Endodermal cell (in vitro differentiated cells): ENCODE measurements at regions not wholly inside any gene's neighbourhood (a gene's known extent, or its start where the extent isn't known, plus 50 kb on each side); places are given as distances from the start of the nearest gene placed in this dataset.
"Not testable (repeated sequence)": the region's sequence is repeated elsewhere in the genome, so short reads cannot be mapped to it uniquely, and the experiment has no call there.

Experiments used
- DNase-seq: peaks from one replicate; pipeline ENCODE4 v3.0.0-alpha.2; 2017
- H3K27ac ChIP-seq: 2 replicates; pipeline ENCODE4 v1.5.1; 2013; ENCODE audit warnings: mild to moderate bottlenecking, low read depth, low read length, moderate library complexity
- H3K27me3 ChIP-seq: 2 replicates; pipeline ENCODE4 v1.6.1; 2013; ENCODE audit warnings: mild to moderate bottlenecking, low read length, moderate library complexity; ENCODE audit not compliant: insufficient read depth, control insufficient read depth, poor library complexity, severe bottlenecking
- H3K36me3 ChIP-seq: 2 replicates; pipeline ENCODE4 v1.7.0; 2013; ENCODE audit warnings: mild to moderate bottlenecking, low read length, moderate library complexity; ENCODE audit not compliant: control insufficient read depth, insufficient read depth
- H3K4me1 ChIP-seq: one replicate; pipeline ENCODE4 v1.7.0; 2013; ENCODE audit warnings: low read length; ENCODE audit not compliant: control insufficient read depth, insufficient read depth
- H3K4me3 ChIP-seq: 2 replicates; pipeline ENCODE4 v1.5.1; 2013; ENCODE audit warnings: mild to moderate bottlenecking, low read length, moderate library complexity
- H3K9ac ChIP-seq: 2 replicates; pipeline ENCODE4 v1.6.1; 2013; ENCODE audit warnings: mild to moderate bottlenecking, low read length, moderate library complexity; ENCODE audit not compliant: poor library complexity, severe bottlenecking; ENCODE audit errors: extremely low read depth
- H3K9me3 ChIP-seq: 2 replicates; pipeline ENCODE4 v1.6.1; 2013; ENCODE audit warnings: mild to moderate bottlenecking, low read length, moderate library complexity; ENCODE audit not compliant: control insufficient read depth
- H3K27ac Mint-ChIP-seq: 2 replicates; pipeline ENCODE4 v1.8.0; 2020; ENCODE audit warnings: mixed read lengths
- H3K27me3 Mint-ChIP-seq: 2 replicates; pipeline ENCODE4 v1.8.0; 2021; ENCODE audit warnings: mild to moderate bottlenecking, mixed read lengths; ENCODE audit not compliant: insufficient read depth
- H3K36me3 Mint-ChIP-seq: 2 replicates; pipeline ENCODE4 v1.8.0; 2020; ENCODE audit warnings: low read depth, mixed read lengths
- H3K4me1 Mint-ChIP-seq: 2 replicates; pipeline ENCODE4 v1.8.0; 2020; ENCODE audit warnings: mixed read lengths
- H3K4me3 Mint-ChIP-seq: 2 replicates; pipeline ENCODE4 v1.8.0; 2020; ENCODE audit warnings: mild to moderate bottlenecking, moderate library complexity, mixed read lengths
- H3K9me3 Mint-ChIP-seq: 2 replicates; pipeline ENCODE4 v1.8.0; 2020; ENCODE audit warnings: mild to moderate bottlenecking, mixed read lengths
- CTCF ChIP-seq: fragments of 200-600 bp; sonication (generic); conservative IDR thresholded peaks from 2 replicates; pipeline ENCODE4 v1.5.0; 2021; ENCODE audit warnings: antibody characterized with exemption, mild to moderate bottlenecking
- WGBS, 2 experiments: methylation state at CpG; one replicate each; pipeline versions ENCODE4 v1.1.5 to v1.1.7; 2013; ENCODE audit warnings: missing lambda C conversion rate in 2 of 2, mixed read lengths in 1 of 2; ENCODE audit not compliant: insufficient coverage in 1 of 2, insufficient read length in 1 of 2; 5-methylcytosine and 5-hydroxymethylcytosine counted together

- H3K27me3 ChIP-seq: no peaks in the 10 kb centered on the region
- WGBS, 2 experiments: 100% methylated on average over 2 of the region's 2 CpGs; no CpG with 5 or more reads in 1 of the 2 experiments
- H3K27me3 Mint-ChIP-seq: no peaks in the 10 kb centered on the region
- no peak overlapping the region for H3K4me3 ChIP-seq
- H3K36me3 Mint-ChIP-seq: no peaks in the 10 kb centered on the region
- no peak for DNase-seq
- TF ChIP-seq CTCF: no peak
- no peak overlapping the region for H3K27ac Mint-ChIP-seq
- no peaks in the 10 kb centered on the region for H3K36me3 ChIP-seq
- no peak overlapping the region for H3K4me3 Mint-ChIP-seq
- H3K27ac ChIP-seq: no peak overlapping the region
- H3K9me3 Mint-ChIP-seq: no peaks in the 10 kb centered on the region
- no peaks in the 10 kb centered on the region for H3K9me3 ChIP-seq
- peaks cover 8% of the 10 kb centered on the region for H3K4me1 Mint-ChIP-seq
- no peaks in the 10 kb centered on the region for H3K4me1 ChIP-seq
- no peak overlapping the region for H3K9ac ChIP-seq
These were observed 174.3 kb downstream of the CPS1 start for GRCh38 chr2:210730672-210731071.

- not testable (repeated sequence) for H3K4me1 ChIP-seq, H3K4me1 Mint-ChIP-seq, H3K27ac Mint-ChIP-seq, DNase-seq, H3K4me3 Mint-ChIP-seq, H3K27me3 ChIP-seq, H3K9ac ChIP-seq, H3K4me3 ChIP-seq, H3K9me3 ChIP-seq, H3K27me3 Mint-ChIP-seq, H3K9me3 Mint-ChIP-seq, H3K36me3 ChIP-seq, H3K27ac ChIP-seq, H3K36me3 Mint-ChIP-seq
- 87 to 89% methylated on average over 8 to 9 of the region's 9 CpGs for WGBS, 2 experiments
These were observed 190.4 kb downstream of the CPS1 start for GRCh38 chr2:210746826-210747225.

- no peaks in the 10 kb centered on the region for H3K36me3 Mint-ChIP-seq
- H3K27me3 Mint-ChIP-seq: no peaks in the 10 kb centered on the region
- 81 to 87% methylated on average over 4 to 6 of the region's 6 CpGs for WGBS, 2 experiments
- no peaks in the 10 kb centered on the region for H3K27me3 ChIP-seq
- H3K27ac ChIP-seq: no peak overlapping the region
- H3K4me3 Mint-ChIP-seq: no peak overlapping the region
- peaks cover 7% of the 10 kb centered on the region for H3K4me1 Mint-ChIP-seq
- no peak overlapping the region for H3K9ac ChIP-seq
- peaks cover 6% of the 10 kb centered on the region for H3K4me1 ChIP-seq
- peak; percentile 47 for DNase-seq
- TF ChIP-seq CTCF: no peak
- H3K9me3 ChIP-seq: no peaks in the 10 kb centered on the region
- H3K4me3 ChIP-seq: no peak overlapping the region
- H3K9me3 Mint-ChIP-seq: no peaks in the 10 kb centered on the region
- peak overlapping the region; percentile 14 for H3K27ac Mint-ChIP-seq
- H3K36me3 ChIP-seq: no peaks in the 10 kb centered on the region
These were observed 196.1 kb downstream of the CPS1 start for GRCh38 chr2:210752532-210752931.

GRCh38 chr2:210753386-210753785, 197.0 kb downstream of the CPS1 start:
- Mint-ChIP-seq H3K27ac (no peak overlapping the region), H3K9me3 (no peaks in the 10 kb centered on the region), H3K4me1 (peaks cover 7% of the 10 kb centered on the region), H3K36me3 (no peaks in the 10 kb centered on the region), H3K4me3 (no peak overlapping the region), H3K27me3 (no peaks in the 10 kb centered on the region)
- no peak overlapping the region for H3K4me3 ChIP-seq
- TF ChIP-seq CTCF: no peak
- H3K4me1 ChIP-seq: peaks cover 6% of the 10 kb centered on the region
- no peaks in the 10 kb centered on the region for H3K36me3 ChIP-seq
- H3K9me3 ChIP-seq: no peaks in the 10 kb centered on the region
- DNase-seq: no peak
- 92 to 98% methylated on average over 3 of the region's 3 CpGs for WGBS, 2 experiments
- no peaks in the 10 kb centered on the region for H3K27me3 ChIP-seq
- H3K27ac ChIP-seq: no peak overlapping the region
- no peak overlapping the region for H3K9ac ChIP-seq
